ENCODE measurements at regions not wholly inside any gene's neighbourhood (a gene's known extent, or its start where the extent isn't known, plus 50 kb on each side); places are given as distances from the start of the nearest gene placed in this dataset.

GRCh38 chr11:129596351-129596750 lies 219.3 kb upstream of the TMEM45B start:
- ATAC-seq = no peak

GRCh38 chr11:129598378-129598777 lies 217.3 kb upstream of the TMEM45B start:
- TF ChIP-seq CSRNP3 (CRISPR knock-in tag; IDR thresholded peaks at IDR 0.05) = no peak
- no peak for ATAC-seq

More at GRCh38 chr11:129596351-129596750, 219.3 kb upstream of the TMEM45B start:
- no peak for TF ChIP-seq ZFP30 (CRISPR knock-in tag; IDR thresholded peaks at IDR 0.05)
- no peak for TF ChIP-seq ZFP3 (CRISPR knock-in tag; IDR thresholded peaks at IDR 0.05)
- no peak for TF ChIP-seq RARB (CRISPR knock-in tag; IDR thresholded peaks at IDR 0.05)
- no peak for TF ChIP-seq CSRNP3 (CRISPR knock-in tag; IDR thresholded peaks at IDR 0.05)
- TF ChIP-seq ZC3H10 (CRISPR knock-in tag; IDR thresholded peaks at IDR 0.05) = no peak
- TF ChIP-seq ARNTL (CRISPR knock-in tag; IDR thresholded peaks at IDR 0.05; ENCODE audit: borderline replicate concordance, low read depth) = no peak
- TF ChIP-seq GLIS3 (CRISPR knock-in tag; IDR thresholded peaks at IDR 0.05) = no peak
- TF ChIP-seq OSR1 (CRISPR knock-in tag; IDR thresholded peaks at IDR 0.05) = no peak
- TF ChIP-seq ISL1 (CRISPR knock-in tag; IDR thresholded peaks at IDR 0.05) = no peak
- no peak for TF ChIP-seq ZNF565 (CRISPR knock-in tag; conservative IDR thresholded peaks at IDR 0.05; ENCODE audit: low read depth)
- no peak for TF ChIP-seq CREB5 (CRISPR knock-in tag; IDR thresholded peaks at IDR 0.05; ENCODE audit: low read depth)
- TF ChIP-seq CSDC2 (CRISPR knock-in tag; IDR thresholded peaks at IDR 0.05) = no peak
- TF ChIP-seq ESRRG (CRISPR knock-in tag; IDR thresholded peaks at IDR 0.05) = no peak
- TF ChIP-seq SNAI2 (CRISPR knock-in tag; IDR thresholded peaks at IDR 0.05) = no peak
- no peak for TF ChIP-seq TOX (CRISPR knock-in tag; IDR thresholded peaks at IDR 0.05; ENCODE audit: borderline replicate concordance)
- no peak for TF ChIP-seq BACH2 (CRISPR knock-in tag; IDR thresholded peaks at IDR 0.05; ENCODE audit: borderline replicate concordance)
- TF ChIP-seq ZNF8 (CRISPR knock-in tag; IDR thresholded peaks at IDR 0.05) = no peak
- no peak for TF ChIP-seq TCF4 (CRISPR knock-in tag; IDR thresholded peaks at IDR 0.05; ENCODE audit: borderline replicate concordance)
- TF ChIP-seq ZNF70 (CRISPR knock-in tag; IDR thresholded peaks at IDR 0.05) = no peak
- no peak for TF ChIP-seq POU6F1 (CRISPR knock-in tag; IDR thresholded peaks at IDR 0.05; ENCODE audit: borderline replicate concordance, low read depth)

GRCh38 chr11:129605815-129606214 lies 209.8 kb upstream of the TMEM45B start:
- no peak for ATAC-seq
- no peak for TF ChIP-seq PATZ1 (CRISPR knock-in tag; IDR thresholded peaks at IDR 0.05; ENCODE audit: borderline replicate concordance)
- TF ChIP-seq ISL1 (CRISPR knock-in tag; IDR thresholded peaks at IDR 0.05) = no peak

GRCh38 chr11:129608711-129609110 lies 206.9 kb upstream of the TMEM45B start:
- no peak for ATAC-seq
- no peak for TF ChIP-seq ZNF70 (CRISPR knock-in tag; IDR thresholded peaks at IDR 0.05)

GRCh38 chr11:129610125-129610524 lies 205.5 kb upstream of the TMEM45B start:
- TF ChIP-seq CREB5 (CRISPR knock-in tag; IDR thresholded peaks at IDR 0.05; ENCODE audit: low read depth) = no peak
- TF ChIP-seq ZFP3 (CRISPR knock-in tag; IDR thresholded peaks at IDR 0.05) = no peak
- TF ChIP-seq TSHZ2 (CRISPR knock-in tag; IDR thresholded peaks at IDR 0.05) = no peak
- no peak for TF ChIP-seq OSR1 (CRISPR knock-in tag; IDR thresholded peaks at IDR 0.05)
- no peak for ATAC-seq
